ENCODE measurements at regions not wholly inside any gene's neighbourhood (a gene's known extent, or its start where the extent isn't known, plus 50 kb on each side); places are given as distances from the start of the nearest gene placed in this dataset.
A peak's percentile ranks its signal among the peaks of the same experiment; 100 is the strongest.

DNA sequence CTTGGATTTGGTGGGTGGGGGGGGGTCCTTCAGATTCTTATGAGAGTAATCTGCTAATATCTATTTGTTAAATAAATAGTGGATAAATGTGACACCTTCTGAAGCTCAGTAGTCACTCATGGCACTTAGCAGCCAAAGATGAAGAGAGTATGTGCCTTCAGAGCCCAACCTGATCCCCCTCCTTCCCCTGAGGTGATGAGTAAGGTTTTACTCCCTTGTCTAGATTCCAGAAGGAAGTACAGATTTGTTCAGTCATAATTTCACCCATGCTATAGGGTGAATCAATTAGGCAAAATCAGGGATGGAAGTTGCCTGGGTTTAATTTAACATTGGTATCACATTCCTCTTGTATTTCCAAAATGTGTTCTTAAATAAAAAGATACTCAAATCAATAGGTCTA, 340.3 kb upstream of the ATP2B1 start:
- DNase-seq (ENCODE audit: insufficient read length) (no peak), FAIRE-seq (no peak)
- TF ChIP-seq POLR2A (IDR thresholded peaks at IDR 0.05; ENCODE audit: low read depth, low read length), result no peak
- no peak for TF ChIP-seq TAF1 (IDR thresholded peaks at IDR 0.05; ENCODE audit: borderline replicate concordance, low read depth, low read length)
- no peak for TF ChIP-seq POLR2AphosphoS5 (IDR thresholded peaks at IDR 0.05; ENCODE audit: low read depth, low read length)

DNA sequence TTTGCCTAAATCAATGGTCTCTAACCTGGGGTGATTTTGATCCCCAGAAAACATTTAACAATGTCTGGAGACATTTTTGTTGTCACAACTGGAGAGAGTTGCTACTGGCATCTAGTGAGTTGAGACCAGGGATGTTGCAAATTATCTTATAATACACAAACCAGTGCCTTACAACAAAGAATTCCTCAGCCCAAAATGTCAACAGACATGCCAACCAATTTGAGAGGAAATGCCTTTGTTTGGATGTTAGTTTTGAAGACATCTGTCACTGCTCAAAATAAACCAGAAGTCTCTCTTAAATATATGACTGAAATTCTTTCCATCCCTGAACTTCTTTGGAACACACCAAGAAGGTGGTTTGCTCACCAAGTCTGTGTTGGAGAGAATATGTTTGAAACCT, 336.9 kb upstream of the ATP2B1 start:
- no peak for TF ChIP-seq POLR2AphosphoS5 (IDR thresholded peaks at IDR 0.05; ENCODE audit: low read depth, low read length)
- TF ChIP-seq TAF1 (IDR thresholded peaks at IDR 0.05; ENCODE audit: borderline replicate concordance, low read depth, low read length), result no peak
- TF ChIP-seq POLR2A (IDR thresholded peaks at IDR 0.05; ENCODE audit: low read depth, low read length), result no peak
- FAIRE-seq (no peak), DNase-seq (ENCODE audit: insufficient read length) (no peak)

DNA sequence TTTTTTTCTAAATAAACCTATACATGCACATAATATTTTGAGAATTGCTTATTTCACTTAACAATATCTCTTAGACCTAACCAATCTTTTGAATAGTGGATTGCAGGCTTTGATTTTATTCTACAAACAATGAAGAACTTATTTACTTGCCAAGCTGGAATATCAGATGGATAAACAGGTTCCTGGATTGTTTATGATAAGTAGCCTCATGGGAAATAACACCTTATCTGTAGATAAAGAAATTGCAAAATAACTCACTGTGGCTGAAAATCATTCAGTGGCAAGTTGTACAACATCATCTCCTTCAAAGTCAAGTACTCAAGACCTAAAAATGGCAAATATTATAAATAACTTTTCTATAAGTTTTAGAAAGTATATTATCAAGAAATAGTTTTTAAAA, 335.4 kb upstream of the ATP2B1 start:
- FAIRE-seq (no peak), DNase-seq (ENCODE audit: insufficient read length) (no peak)
- no peak for TF ChIP-seq POLR2A (IDR thresholded peaks at IDR 0.05; ENCODE audit: low read depth, low read length)

DNA sequence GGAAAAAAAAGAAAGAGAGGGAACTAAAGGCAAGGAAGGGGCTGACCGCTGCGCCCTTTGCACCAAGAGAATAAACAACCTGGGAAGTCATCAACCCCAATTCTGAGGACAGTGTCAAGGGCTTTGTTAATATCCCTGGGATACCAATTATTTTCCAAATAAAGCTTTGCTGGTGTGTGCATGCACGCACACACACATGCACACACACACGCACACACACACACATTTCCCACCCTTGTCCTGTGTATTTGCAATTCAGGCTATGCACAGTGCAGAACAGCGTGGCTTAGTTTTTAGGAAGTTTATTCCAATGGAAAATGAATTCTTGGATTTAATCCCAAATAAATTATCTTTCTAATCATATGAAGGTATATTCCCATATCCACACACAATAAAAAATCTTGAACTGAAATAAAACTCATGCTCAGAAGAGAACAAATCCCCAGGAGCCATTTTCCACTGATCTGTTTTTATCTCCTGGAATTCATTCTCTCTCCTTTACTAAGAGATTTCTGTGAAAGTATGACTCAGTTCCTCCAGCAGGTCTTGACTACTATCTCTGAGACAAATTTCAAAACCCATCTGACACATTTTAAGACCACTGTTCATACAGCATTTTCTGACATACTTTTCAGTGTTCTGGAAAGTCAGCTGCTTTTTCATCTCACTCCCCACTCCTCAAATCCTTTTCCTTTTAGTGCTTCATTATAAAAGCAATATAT, 334.4 kb upstream of the ATP2B1 start:
- DNase-seq (ENCODE audit: insufficient read length) (no peak), FAIRE-seq (no peak)
- no peak for TF ChIP-seq POLR2AphosphoS5 (IDR thresholded peaks at IDR 0.05; ENCODE audit: low read depth, low read length)
- TF ChIP-seq TAF1 (IDR thresholded peaks at IDR 0.05; ENCODE audit: borderline replicate concordance, low read depth, low read length), result no peak
- TF ChIP-seq POLR2A (IDR thresholded peaks at IDR 0.05; ENCODE audit: low read depth, low read length), result no peak

DNA sequence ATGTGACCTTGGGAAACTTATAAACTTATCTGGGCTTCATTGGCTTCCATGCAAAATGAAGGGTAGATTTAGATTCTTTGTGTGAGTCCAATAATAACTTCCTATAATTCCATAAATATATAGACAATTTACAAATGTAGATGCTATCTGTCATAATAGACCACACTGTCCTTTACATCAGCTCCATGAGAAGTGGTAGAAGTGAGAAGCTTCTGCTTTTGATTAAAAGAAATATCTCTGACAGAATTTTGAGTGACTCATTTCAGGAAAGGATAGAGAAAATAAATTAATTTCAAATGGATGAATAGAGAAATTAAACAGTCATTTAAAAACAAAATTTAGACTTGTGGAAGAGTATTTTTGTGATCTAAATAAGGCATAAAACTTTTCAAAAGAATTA, 329.7 kb upstream of the ATP2B1 start:
- FAIRE-seq, result no peak

DNA sequence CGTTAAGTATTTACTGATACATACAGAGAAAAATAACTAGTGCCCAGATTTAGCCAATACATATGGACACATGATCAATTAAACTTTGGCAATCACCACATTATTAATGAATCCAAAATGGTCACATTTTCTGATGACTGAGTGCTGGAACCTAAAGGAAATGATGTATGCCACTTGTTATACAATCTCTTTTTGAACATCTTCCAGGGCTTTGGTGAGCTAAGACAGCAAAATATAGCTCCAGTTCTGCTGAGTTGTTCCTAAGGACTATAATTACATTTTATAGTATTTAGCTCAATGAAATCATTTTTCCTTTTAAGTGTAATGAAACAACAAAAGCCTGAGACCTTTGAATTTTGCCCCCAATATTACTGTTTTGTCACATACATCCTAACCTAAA, 329.1 kb upstream of the ATP2B1 start:
- no peak for DNase-seq (ENCODE audit: insufficient read length)
- TF ChIP-seq POLR2A (IDR thresholded peaks at IDR 0.05; ENCODE audit: low read depth, low read length), result no peak
- TF ChIP-seq TAF1 (IDR thresholded peaks at IDR 0.05; ENCODE audit: borderline replicate concordance, low read depth, low read length), result no peak
- no peak for TF ChIP-seq POLR2AphosphoS5 (IDR thresholded peaks at IDR 0.05; ENCODE audit: low read depth, low read length)
- no peak for FAIRE-seq

More for the DNA sequence above, 329.7 kb upstream of the ATP2B1 start:
- TF ChIP-seq POLR2AphosphoS5 (IDR thresholded peaks at IDR 0.05; ENCODE audit: low read depth, low read length) (no peak), POLR2A (IDR thresholded peaks at IDR 0.05; ENCODE audit: low read depth, low read length) (no peak), TAF1 (IDR thresholded peaks at IDR 0.05; ENCODE audit: borderline replicate concordance, low read depth, low read length) (no peak)
- no peak for DNase-seq (ENCODE audit: insufficient read length)

DNA sequence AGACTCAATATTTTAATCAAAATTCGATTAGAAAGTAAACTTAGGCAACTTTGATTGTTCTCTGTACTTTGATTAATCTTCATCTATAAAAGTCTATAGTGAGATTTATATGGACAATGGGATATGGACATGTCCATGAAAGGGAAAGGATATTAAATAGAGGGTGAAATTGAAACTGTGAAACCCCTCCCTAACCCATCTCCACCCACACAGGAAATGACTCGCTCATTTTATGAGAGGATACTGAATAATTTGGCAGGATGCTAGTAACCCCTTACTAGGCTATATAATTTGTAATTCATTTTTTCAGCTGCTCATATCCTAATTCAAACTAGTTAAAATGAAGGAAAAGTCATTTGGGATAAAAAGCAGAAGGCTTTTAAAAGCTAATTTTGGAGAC, 328.0 kb upstream of the ATP2B1 start:
- FAIRE-seq (no peak), DNase-seq (ENCODE audit: insufficient read length) (no peak)
- TF ChIP-seq TAF1 (IDR thresholded peaks at IDR 0.05; ENCODE audit: borderline replicate concordance, low read depth, low read length), result no peak

DNA sequence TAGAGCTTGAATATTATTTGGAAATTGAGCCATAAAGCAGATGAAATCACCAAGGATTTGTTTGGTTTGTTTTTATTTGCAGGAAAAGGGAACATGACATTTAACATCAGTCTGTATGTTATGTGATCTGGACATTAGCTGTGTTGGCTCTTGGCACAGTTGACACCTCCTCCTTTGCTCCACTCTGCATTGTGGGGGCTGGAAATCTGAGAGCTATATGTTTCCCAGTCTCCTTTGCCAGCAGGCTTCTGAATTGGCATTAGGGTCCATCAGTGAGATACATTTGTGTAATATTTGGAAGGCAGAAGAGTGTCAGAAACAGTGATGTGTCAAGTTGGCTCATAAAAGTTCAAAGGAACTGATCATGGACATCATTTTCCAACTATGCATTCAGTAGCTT, 322.1 kb upstream of the ATP2B1 start:
- no peak for DNase-seq (ENCODE audit: insufficient read length)
- no peak for TF ChIP-seq POLR2AphosphoS5 (IDR thresholded peaks at IDR 0.05; ENCODE audit: low read depth, low read length)
- no peak for TF ChIP-seq POLR2A (IDR thresholded peaks at IDR 0.05; ENCODE audit: low read depth, low read length)
- TF ChIP-seq TAF1 (IDR thresholded peaks at IDR 0.05; ENCODE audit: borderline replicate concordance, low read depth, low read length), result no peak
- peak; percentile 69 for FAIRE-seq

DNA sequence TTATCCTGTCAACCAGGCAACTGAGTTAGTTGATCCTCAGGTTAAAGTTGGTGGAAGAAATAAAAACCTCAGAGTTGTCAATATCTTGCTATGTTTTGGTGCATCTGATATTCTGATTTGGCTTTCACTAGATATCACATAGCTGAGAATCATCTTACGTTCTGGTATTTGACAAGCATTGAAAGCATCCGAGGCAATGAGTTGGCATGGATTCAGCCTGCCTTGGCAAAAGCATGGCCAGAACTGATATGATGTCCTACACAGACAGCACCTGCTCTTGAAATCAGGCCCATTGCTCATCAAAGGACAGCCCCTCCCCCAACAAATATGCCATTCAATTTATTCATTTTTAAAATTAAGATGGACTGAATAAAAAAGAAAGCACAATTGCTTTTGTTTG, 320.7 kb upstream of the ATP2B1 start:
- FAIRE-seq (no peak), DNase-seq (ENCODE audit: insufficient read length) (no peak)
- TF ChIP-seq TAF1 (IDR thresholded peaks at IDR 0.05; ENCODE audit: borderline replicate concordance, low read depth, low read length) (no peak), POLR2AphosphoS5 (IDR thresholded peaks at IDR 0.05; ENCODE audit: low read depth, low read length) (no peak), POLR2A (IDR thresholded peaks at IDR 0.05; ENCODE audit: low read depth, low read length) (no peak)

DNA sequence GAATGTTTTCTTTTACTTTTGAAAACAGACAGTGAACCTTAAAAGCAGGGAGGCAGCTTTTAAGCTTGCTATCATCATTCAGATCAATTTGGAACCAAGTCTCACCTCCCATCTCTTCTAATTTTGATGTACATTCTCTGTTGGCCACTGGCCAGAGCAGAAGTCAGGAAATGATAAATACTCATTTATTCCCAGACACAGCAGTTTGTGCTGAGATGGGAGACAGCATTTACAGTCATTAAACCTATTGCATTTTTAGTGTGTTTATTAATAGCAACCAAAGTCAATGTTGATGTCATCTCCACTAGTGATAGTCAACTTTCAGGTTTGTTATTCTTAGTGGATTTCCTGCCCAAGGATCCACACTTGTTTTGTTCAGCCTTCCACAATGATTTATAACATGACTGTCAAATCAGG, 320.0 kb upstream of the ATP2B1 start:
- DNase-seq (ENCODE audit: insufficient read length) (no peak), FAIRE-seq (peak; percentile 14)
- TF ChIP-seq POLR2AphosphoS5 (IDR thresholded peaks at IDR 0.05; ENCODE audit: low read depth, low read length) (no peak), TAF1 (IDR thresholded peaks at IDR 0.05; ENCODE audit: borderline replicate concordance, low read depth, low read length) (no peak)

DNA sequence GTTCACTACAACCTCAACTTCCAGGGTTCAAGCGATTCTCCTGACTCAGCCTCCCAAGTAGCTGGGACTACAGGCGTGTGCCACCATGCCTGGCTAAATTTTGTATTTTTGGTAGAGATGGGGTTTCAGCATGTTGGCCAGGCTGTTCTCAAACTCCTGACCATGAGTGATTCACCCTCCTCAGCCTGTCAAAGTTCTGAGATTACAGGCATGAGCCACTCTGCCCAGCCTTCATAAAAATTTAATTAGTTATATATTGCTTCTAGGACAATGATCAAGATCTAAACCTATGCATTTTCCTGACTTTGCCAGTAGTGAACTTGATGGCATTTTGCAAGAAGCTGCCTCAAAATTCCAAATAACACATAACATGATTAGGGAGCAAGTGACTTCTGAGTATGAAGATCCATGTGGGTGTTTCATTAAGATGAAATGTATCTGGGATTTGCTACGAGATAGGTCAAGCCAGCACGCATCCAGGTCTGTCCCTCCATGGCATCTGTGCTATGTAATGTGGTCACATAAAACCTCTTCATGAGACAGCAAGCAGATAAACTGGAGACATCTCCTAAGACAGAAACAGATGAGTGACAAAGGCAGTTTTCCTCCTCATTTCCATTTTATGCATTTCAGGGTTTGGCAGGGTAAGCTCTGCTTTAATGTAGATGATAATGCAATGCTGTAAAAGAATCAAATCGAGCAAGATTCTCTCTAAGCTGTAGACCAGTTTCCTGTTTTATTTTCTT, 319.4 kb upstream of the ATP2B1 start:
- FAIRE-seq (peak; percentile 36), DNase-seq (ENCODE audit: insufficient read length) (no peak)
- TF ChIP-seq POLR2AphosphoS5 (IDR thresholded peaks at IDR 0.05; ENCODE audit: low read depth, low read length), result no peak
- TF ChIP-seq POLR2A (IDR thresholded peaks at IDR 0.05; ENCODE audit: low read depth, low read length), result no peak
- TF ChIP-seq TAF1 (IDR thresholded peaks at IDR 0.05; ENCODE audit: borderline replicate concordance, low read depth, low read length), result no peak

DNA sequence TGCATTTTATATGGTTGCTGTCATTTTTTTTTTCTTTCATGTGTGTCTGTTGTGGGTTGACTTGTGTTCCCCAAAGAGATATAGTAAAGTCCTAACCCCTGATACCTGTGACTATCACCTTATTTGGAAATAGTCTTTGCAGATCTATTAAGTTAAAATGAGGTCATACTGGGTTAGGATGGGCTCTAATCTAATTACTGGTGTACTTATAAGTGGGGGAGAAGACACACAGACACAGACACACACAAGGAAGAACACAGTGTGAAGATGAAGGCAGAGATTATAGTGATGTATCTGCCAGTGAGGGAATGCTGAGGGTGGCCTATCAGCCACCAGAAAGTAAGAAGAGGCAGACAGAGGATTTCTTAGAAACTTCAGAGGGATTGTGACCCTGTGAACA, 318.4 kb upstream of the ATP2B1 start:
- FAIRE-seq (peak; percentile 36), DNase-seq (ENCODE audit: insufficient read length) (no peak)
- no peak for TF ChIP-seq TAF1 (IDR thresholded peaks at IDR 0.05; ENCODE audit: borderline replicate concordance, low read depth, low read length)
